CD4-positive, alpha-beta memory T cell (primary cell): ENCODE measurements at regions not wholly inside any gene's neighbourhood (a gene's known extent, or its start where the extent isn't known, plus 50 kb on each side); places are given as distances from the start of the nearest gene placed in this dataset.
"Not testable (repeated sequence)": the region's sequence is repeated elsewhere in the genome, so short reads cannot be mapped to it uniquely, and the experiment has no call there.

Experiments
- CTCF ChIA-PET: fragments of 350-600 bp; sonication (Branson Sonifier 250); formaldehyde crosslinking; loops from one replicate; lab custom pipeline; 2021; ENCODE audit warnings: inconsistent platforms; ENCODE audit not compliant: partially characterized antibody; lab: Charles Lee
- POLR2A ChIA-PET: fragments of 350-600 bp; sonication (Branson Sonifier 250); formaldehyde crosslinking; loops from one replicate; lab custom pipeline; 2021; ENCODE audit not compliant: partially characterized antibody; lab: Charles Lee
- DNase-seq, 5 donors: peaks; one replicate each; pipeline versions ENCODE4 v3.0.0 to v3.0.0-alpha.2; 2020 to 2022; ENCODE audit warnings: mixed read lengths in 1 of 5
- H3K27ac ChIP-seq: one replicate; pipeline ENCODE4 v1.7.0; 2013; ENCODE audit warnings: low read depth, low read length
- H3K27me3 ChIP-seq: 2 replicates; pipeline ENCODE4 v1.7.0; 2013; ENCODE audit warnings: mild to moderate bottlenecking, low read length, moderate library complexity; ENCODE audit not compliant: insufficient read depth
- H3K36me3 ChIP-seq: 2 replicates; pipeline ENCODE4 v1.7.0; 2013; ENCODE audit warnings: mild to moderate bottlenecking, low read length, moderate library complexity; ENCODE audit not compliant: insufficient read depth
- H3K4me1 ChIP-seq: 2 replicates; pipeline ENCODE4 v1.7.0; 2013; ENCODE audit warnings: mild to moderate bottlenecking, low read length, moderate library complexity; ENCODE audit not compliant: insufficient read depth
- H3K4me3 ChIP-seq, 2 donors: one replicate each; pipeline ENCODE4 v1.7.0; 2013; ENCODE audit warnings: low read length in 2 of 2, mild to moderate bottlenecking in 1 of 2
- H3K9me3 ChIP-seq, 2 donors: one replicate each; pipeline ENCODE4 v1.7.0; 2013; ENCODE audit warnings: low read length in 2 of 2, control low read depth in 1 of 2; ENCODE audit not compliant: control insufficient read depth in 1 of 2
- H3K27ac Mint-ChIP-seq, 7 donors: one replicate each; pipeline ENCODE4 v1.8.0; 2020 to 2021; ENCODE audit warnings: mixed read lengths in 7 of 7, mild to moderate bottlenecking in 6 of 7, inconsistent platforms in 3 of 7, moderate library complexity in 3 of 7
- H3K27me3 Mint-ChIP-seq, 2 donors: one replicate each; pipeline ENCODE4 v1.8.0; 2020 to 2021; ENCODE audit warnings: mixed read lengths in 2 of 2
- H3K36me3 Mint-ChIP-seq, 2 donors: one replicate each; pipeline ENCODE4 v1.8.0; 2020 to 2021; ENCODE audit warnings: mixed read lengths in 2 of 2, inconsistent platforms in 1 of 2, mild to moderate bottlenecking in 1 of 2
- H3K4me1 Mint-ChIP-seq, 4 donors: one replicate each; pipeline ENCODE4 v1.8.0; 2020 to 2021; ENCODE audit warnings: mixed read lengths in 4 of 4, mild to moderate bottlenecking in 1 of 4
- H3K4me3 Mint-ChIP-seq, 8 donors: one replicate each; pipeline ENCODE4 v1.8.0; 2020 to 2021; ENCODE audit warnings: mixed read lengths in 8 of 8, mild to moderate bottlenecking in 7 of 8, moderate library complexity in 6 of 8, inconsistent platforms in 3 of 8
- H3K9me3 Mint-ChIP-seq, 8 donors: one replicate each; pipeline ENCODE4 v1.8.0; 2020 to 2021; ENCODE audit warnings: mixed read lengths in 8 of 8, mild to moderate bottlenecking in 5 of 8, inconsistent platforms in 3 of 8, moderate library complexity in 1 of 8
- intact Hi-C: fragments of 100-400 bp; cut with micrococcal nuclease; formaldehyde crosslinking; loops from one replicate; pipeline ENCODE4 v1.15.1; 2023

- Mint-ChIP-seq H3K36me3 (no peaks in the 10 kb centered on the region), H3K4me1 (no peaks in the 10 kb centered on the region), H3K27me3 (peaks cover 3 to 4% of the 10 kb centered on the region in 2 donors), H3K9me3 (peaks cover 0 to 2% (median 0%) of the 10 kb centered on the region in 8 donors), H3K27ac (no peak overlapping the region), H3K4me3 (no peak overlapping the region)
- ChIA-PET POLR2A (no interaction called here), CTCF (no interaction called here)
- Histone ChIP-seq H3K27ac (no peak overlapping the region), H3K4me3 (no peak overlapping the region), H3K36me3 (no peaks in the 10 kb centered on the region), H3K27me3 (no peaks in the 10 kb centered on the region), H3K4me1 (no peaks in the 10 kb centered on the region), H3K9me3 (no peaks in the 10 kb centered on the region)
- no peak for DNase-seq
- intact Hi-C loops: no loop called here
Observed at GRCh38 chr2:2728635-2729034, 397.6 kb upstream of the MYT1L start.

- POLR2A ChIA-PET: no interaction called here
- Mint-ChIP-seq H3K9me3 (peaks cover 0 to 2% (median 0%) of the 10 kb centered on the region in 8 donors), H3K27ac (peak overlapping the region in 1 of 7 donors; percentile 23), H3K4me3 (no peak overlapping the region), H3K36me3 (no peaks in the 10 kb centered on the region), H3K4me1 (no peaks in the 10 kb centered on the region), H3K27me3 (peaks cover 3 to 4% of the 10 kb centered on the region in 2 donors)
- Histone ChIP-seq H3K27ac (no peak overlapping the region), H3K36me3 (no peaks in the 10 kb centered on the region), H3K27me3 (no peaks in the 10 kb centered on the region), H3K9me3 (no peaks in the 10 kb centered on the region), H3K4me1 (no peaks in the 10 kb centered on the region), H3K4me3 (no peak overlapping the region)
- DNase-seq: no peak
- intact Hi-C loops: no loop called here
- CTCF ChIA-PET: no interaction called here
Observed at GRCh38 chr2:2727876-2728511, 396.9 kb upstream of the MYT1L start.

GRCh38 chr2:2726163-2726562 lies 395.1 kb upstream of the MYT1L start:
- Mint-ChIP-seq H3K27ac (no peak overlapping the region), H3K4me3 (no peak overlapping the region), H3K27me3 (peaks cover 3 to 4% of the 10 kb centered on the region in 2 donors), H3K36me3 (no peaks in the 10 kb centered on the region), H3K4me1 (no peaks in the 10 kb centered on the region), H3K9me3 (peaks cover 0 to 2% (median 0%) of the 10 kb centered on the region in 8 donors)
- Histone ChIP-seq H3K27ac (no peak overlapping the region), H3K4me3 (no peak overlapping the region), H3K36me3 (no peaks in the 10 kb centered on the region), H3K4me1 (no peaks in the 10 kb centered on the region), H3K9me3 (no peaks in the 10 kb centered on the region), H3K27me3 (no peaks in the 10 kb centered on the region)
- intact Hi-C loops: no loop called here
- ChIA-PET POLR2A (no interaction called here), CTCF (no interaction called here)
- no peak for DNase-seq

GRCh38 chr2:2723064-2723463 lies 392.0 kb upstream of the MYT1L start:
- POLR2A ChIA-PET: no interaction called here
- Histone ChIP-seq H3K9me3 (no peaks in the 10 kb centered on the region), H3K27ac (no peak overlapping the region), H3K4me3 (no peak overlapping the region), H3K27me3 (no peaks in the 10 kb centered on the region), H3K36me3 (no peaks in the 10 kb centered on the region), H3K4me1 (no peaks in the 10 kb centered on the region)
- Mint-ChIP-seq H3K4me3 (no peak overlapping the region), H3K4me1 (no peaks in the 10 kb centered on the region), H3K27me3 (peaks cover 3 to 4% of the 10 kb centered on the region in 2 donors), H3K27ac (no peak overlapping the region), H3K36me3 (no peaks in the 10 kb centered on the region), H3K9me3 (peaks cover 0 to 3% (median 0%) of the 10 kb centered on the region in 8 donors)
- DNase-seq: no peak
- intact Hi-C loops: no loop called here
- CTCF ChIA-PET: no interaction called here

- Mint-ChIP-seq H3K9me3 (peaks cover 0 to 1% (median 0%) of the 10 kb centered on the region in 8 donors), H3K36me3 (no peaks in the 10 kb centered on the region), H3K27ac (no peak overlapping the region), H3K27me3 (no peaks in the 10 kb centered on the region), H3K4me1 (no peaks in the 10 kb centered on the region), H3K4me3 (no peak overlapping the region)
- no peak overlapping the region for H3K27ac ChIP-seq
- H3K36me3 ChIP-seq: no peaks in the 10 kb centered on the region
- ChIA-PET POLR2A (no interaction called here), CTCF (no interaction called here)
- no peak for DNase-seq
- H3K4me1 ChIP-seq: no peaks in the 10 kb centered on the region
- intact Hi-C loops: no loop called here
- no peaks in the 10 kb centered on the region for H3K27me3 ChIP-seq
- no peaks in the 10 kb centered on the region for H3K9me3 ChIP-seq
- H3K4me3 ChIP-seq: no peak overlapping the region
Observed at GRCh38 chr2:2721296-2721835, 390.3 kb upstream of the MYT1L start.

GRCh38 chr2:2720806-2721205 lies 389.7 kb upstream of the MYT1L start:
- H3K4me1 ChIP-seq, H3K27ac Mint-ChIP-seq, H3K9me3 Mint-ChIP-seq, H3K4me1 Mint-ChIP-seq, DNase-seq, H3K4me3 Mint-ChIP-seq, H3K36me3 ChIP-seq, H3K4me3 ChIP-seq, POLR2A ChIA-PET, H3K27me3 ChIP-seq, H3K9me3 ChIP-seq, H3K27ac ChIP-seq, H3K27me3 Mint-ChIP-seq, H3K36me3 Mint-ChIP-seq, intact Hi-C loops, CTCF ChIA-PET: not testable (repeated sequence)

GRCh38 chr2:2720351-2720750 lies 389.3 kb upstream of the MYT1L start:
- Mint-ChIP-seq H3K4me1 (no peaks in the 10 kb centered on the region), H3K27me3 (no peaks in the 10 kb centered on the region), H3K9me3 (peaks cover 0 to 4% (median 0%) of the 10 kb centered on the region in 8 donors), H3K36me3 (no peaks in the 10 kb centered on the region), H3K27ac (no peak overlapping the region), H3K4me3 (no peak overlapping the region)
- H3K4me1 ChIP-seq: no peaks in the 10 kb centered on the region
- H3K4me3 ChIP-seq: no peak overlapping the region
- no peak for DNase-seq
- ChIA-PET POLR2A (no interaction called here), CTCF (no interaction called here)
- H3K27ac ChIP-seq: no peak overlapping the region
- no peaks in the 10 kb centered on the region for H3K36me3 ChIP-seq
- no peaks in the 10 kb centered on the region for H3K9me3 ChIP-seq
- intact Hi-C loops: no loop called here
- no peaks in the 10 kb centered on the region for H3K27me3 ChIP-seq
